B cell (primary cell): ENCODE measurements at regions not wholly inside any gene's neighbourhood (a gene's known extent, or its start where the extent isn't known, plus 50 kb on each side); places are given as distances from the start of the nearest gene placed in this dataset.

Experiments
- EZH2 ChIP-seq: IDR thresholded peaks from 2 replicates; pipeline ENCODE4 v1.6.1; 2012; ENCODE audit warnings: borderline replicate concordance, low read depth, mild to moderate bottlenecking, moderate library complexity, low read length; ENCODE audit not compliant: insufficient read depth, poor library complexity, severe bottlenecking
- TF ChIP-seq, protein P1 (sequence below): fragments of 200-600 bp; IDR thresholded peaks from one replicate; pipeline ENCODE4 v1.8.0; 2022; ENCODE audit warnings: antibody characterized with exemption, mild to moderate bottlenecking

DNA sequence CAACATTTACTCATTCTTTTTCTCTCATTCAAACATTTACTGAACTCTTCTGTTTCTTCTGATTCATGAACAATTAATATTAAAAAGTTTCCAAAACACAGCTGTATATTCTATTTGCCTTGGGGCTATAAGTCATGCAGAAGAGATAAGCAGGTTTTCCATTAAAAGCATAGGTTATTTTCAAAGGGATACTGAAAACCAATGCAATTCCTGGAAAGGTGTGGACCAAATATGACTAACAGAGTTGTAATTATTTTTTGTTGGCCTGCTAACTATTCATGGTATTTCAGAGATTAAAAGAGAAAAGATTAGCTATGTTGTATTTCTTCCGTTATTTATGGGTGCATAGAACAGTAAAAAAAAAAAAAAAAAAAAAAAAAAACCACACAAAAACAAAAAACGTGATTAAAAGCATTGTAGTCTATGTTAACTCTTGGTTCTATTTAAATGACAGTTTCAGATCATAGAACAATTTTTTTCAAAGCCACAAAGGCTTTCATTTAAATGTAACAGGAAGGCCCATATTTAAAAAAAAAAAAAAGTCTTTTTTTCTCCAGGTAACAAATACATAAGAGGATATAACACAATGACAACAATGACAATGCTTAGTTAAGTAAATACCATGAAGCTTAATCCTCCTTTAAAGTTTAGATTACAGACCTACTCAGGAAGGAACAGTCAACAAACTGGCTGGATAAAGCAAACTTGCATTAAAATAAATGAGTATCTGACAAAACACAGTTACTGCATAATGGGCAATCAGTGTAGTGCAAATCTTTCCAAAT, 1042.9 kb downstream of the GATA3 start:
- TF ChIP-seq EZH2 = no peak
- TF ChIP-seq, protein P1, sequence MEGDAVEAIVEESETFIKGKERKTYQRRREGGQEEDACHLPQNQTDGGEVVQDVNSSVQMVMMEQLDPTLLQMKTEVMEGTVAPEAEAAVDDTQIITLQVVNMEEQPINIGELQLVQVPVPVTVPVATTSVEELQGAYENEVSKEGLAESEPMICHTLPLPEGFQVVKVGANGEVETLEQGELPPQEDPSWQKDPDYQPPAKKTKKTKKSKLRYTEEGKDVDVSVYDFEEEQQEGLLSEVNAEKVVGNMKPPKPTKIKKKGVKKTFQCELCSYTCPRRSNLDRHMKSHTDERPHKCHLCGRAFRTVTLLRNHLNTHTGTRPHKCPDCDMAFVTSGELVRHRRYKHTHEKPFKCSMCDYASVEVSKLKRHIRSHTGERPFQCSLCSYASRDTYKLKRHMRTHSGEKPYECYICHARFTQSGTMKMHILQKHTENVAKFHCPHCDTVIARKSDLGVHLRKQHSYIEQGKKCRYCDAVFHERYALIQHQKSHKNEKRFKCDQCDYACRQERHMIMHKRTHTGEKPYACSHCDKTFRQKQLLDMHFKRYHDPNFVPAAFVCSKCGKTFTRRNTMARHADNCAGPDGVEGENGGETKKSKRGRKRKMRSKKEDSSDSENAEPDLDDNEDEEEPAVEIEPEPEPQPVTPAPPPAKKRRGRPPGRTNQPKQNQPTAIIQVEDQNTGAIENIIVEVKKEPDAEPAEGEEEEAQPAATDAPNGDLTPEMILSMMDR = no peak
